ENCODE measurements at regions not wholly inside any gene's neighbourhood (a gene's known extent, or its start where the extent isn't known, plus 50 kb on each side); places are given as distances from the start of the nearest gene placed in this dataset.
"Not testable (repeated sequence)": the region's sequence is repeated elsewhere in the genome, so short reads cannot be mapped to it uniquely, and the experiment has no call there.

- DNase-seq (ENCODE audit: low read depth, low spot score): no peak
Measured at GRCh38 chr10:4638099-4638498, 187.9 kb upstream of the AKR1E2 start.

DNA sequence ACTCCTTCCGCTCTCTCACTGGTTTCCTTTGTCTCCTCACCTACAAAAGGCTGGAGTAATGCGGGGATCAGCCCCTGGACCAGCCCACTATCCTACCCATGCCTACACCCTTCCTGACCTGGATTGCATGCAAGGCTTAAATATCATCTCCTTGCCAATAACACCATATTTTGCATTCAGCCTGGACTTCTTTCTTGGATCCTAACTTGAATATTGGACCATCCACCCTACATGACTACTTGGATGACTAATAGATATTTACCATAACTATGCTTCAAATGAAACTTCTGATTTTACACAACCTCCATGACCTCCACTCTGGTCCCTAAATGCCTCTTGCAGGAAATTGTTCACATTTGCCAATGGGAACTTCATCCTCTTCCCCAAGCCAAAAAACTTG lies 188.3 kb upstream of the AKR1E2 start:
- DNase-seq (ENCODE audit: low read depth, low spot score): no peak

DNA sequence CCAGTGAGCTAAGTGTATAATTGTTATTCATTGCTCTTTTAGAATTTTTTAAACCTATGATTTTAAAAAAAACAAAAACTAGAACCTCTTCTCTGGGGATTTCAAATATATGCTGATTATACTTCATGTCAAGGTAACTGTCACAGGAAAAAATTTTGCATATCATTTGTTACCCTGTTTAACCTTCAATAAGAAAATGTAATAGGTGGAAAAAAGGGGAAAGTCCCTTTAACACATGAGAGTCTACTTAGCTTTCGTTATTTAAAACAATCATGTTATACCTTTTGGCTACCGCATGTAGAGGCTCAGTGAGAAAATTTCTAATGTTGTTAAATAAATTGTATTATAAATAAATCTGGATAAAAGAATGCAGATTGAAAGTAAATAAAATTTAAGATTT lies 190.1 kb upstream of the AKR1E2 start:
- DNase-seq (ENCODE audit: low read depth, low spot score): no peak

DNA sequence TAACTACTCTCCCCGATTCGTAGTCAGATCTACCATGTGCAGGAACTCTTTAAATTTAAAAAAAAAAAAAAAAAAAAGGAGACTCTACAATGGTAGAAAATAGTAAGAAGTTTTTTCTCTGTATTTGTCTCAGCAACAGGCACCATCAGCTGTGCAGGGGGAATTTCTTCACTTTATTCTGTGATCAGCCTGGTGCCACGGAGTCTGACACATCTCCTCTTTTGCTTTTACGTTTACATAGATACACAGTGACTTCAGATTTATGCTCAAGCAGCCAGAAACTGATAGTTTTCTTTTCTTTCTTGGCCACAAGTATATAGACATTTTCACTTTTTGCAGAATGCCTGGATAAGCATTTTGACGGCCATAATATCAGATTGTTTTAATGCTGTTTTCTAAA lies 190.6 kb upstream of the AKR1E2 start:
- DNase-seq (ENCODE audit: low read depth, low spot score): no peak

GRCh38 chr10:4633776-4634175 lies 192.2 kb upstream of the AKR1E2 start:
- no peak for DNase-seq (ENCODE audit: low read depth, low spot score)

- no peak for DNase-seq (ENCODE audit: low read depth, low spot score)
Measured at GRCh38 chr10:4633186-4633585, 192.8 kb upstream of the AKR1E2 start.

GRCh38 chr10:4632757-4633156 lies 193.2 kb upstream of the AKR1E2 start:
- DNase-seq (ENCODE audit: low read depth, low spot score): no peak

DNA sequence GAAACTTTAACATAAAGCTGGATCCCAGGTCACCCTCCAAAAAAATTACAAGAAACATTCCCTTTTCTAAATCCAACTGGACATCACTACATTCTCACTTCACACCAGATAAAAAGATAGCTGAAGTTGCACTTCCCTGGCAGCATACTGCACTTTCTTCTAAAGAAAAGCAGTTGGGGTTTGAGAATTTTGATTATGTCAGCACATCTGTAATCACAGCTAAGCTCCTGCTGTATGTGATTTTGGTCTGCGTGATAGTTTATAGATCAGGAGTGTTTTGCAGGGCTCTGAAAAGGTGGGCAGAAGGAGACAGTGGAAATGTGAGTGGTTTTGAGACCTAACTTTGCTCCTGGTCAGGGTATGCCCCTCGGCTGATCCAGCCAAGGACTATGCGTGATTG lies 199.1 kb upstream of the AKR1E2 start:
- DNase-seq (ENCODE audit: low read depth, low spot score): no peak

DNA sequence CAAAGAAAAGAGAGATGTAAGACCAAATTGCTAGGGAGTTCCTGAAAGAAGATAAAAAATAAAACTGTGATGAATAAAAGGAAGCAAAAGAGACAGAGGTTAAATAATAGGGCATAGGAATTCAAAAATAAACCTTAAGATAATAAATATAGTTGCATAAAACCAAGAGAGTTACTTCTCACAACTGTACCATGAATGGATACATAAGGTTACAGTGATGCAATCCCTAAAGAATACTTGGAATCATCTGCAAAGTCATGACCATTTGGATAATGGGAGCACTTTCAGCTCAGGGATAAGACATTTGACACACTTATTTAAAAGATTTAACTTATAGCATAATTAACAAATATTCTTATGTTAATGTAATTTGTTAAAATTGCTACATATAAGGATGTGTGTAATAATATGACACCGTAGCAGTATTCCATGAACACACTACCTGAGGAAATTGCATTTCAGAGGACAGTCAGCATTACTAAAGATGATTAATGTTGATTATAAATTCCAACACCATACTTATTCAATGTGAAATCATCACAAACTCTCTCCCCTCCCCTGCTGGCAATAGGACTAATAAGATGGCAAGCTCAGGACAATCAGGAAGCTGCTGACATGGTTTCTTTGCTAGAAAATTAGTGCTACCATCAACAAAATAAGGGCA lies 202.1 kb upstream of the AKR1E2 start:
- no peak for DNase-seq (ENCODE audit: low read depth, low spot score)

- no peak for DNase-seq (ENCODE audit: low read depth, low spot score)
Measured at GRCh38 chr10:4623200-4623599, 202.8 kb upstream of the AKR1E2 start.

GRCh38 chr10:4622384-4622783 lies 203.6 kb upstream of the AKR1E2 start:
- DNase-seq (ENCODE audit: low read depth, low spot score): no peak

GRCh38 chr10:4617589-4617988 lies 208.4 kb upstream of the AKR1E2 start:
- no peak for DNase-seq (ENCODE audit: low read depth, low spot score)

GRCh38 chr10:4615042-4615441 lies 211.0 kb upstream of the AKR1E2 start:
- no peak for DNase-seq (ENCODE audit: low read depth, low spot score)

GRCh38 chr10:4609251-4609650 lies 216.8 kb upstream of the AKR1E2 start:
- DNase-seq (ENCODE audit: low read depth, low spot score): no peak

DNA sequence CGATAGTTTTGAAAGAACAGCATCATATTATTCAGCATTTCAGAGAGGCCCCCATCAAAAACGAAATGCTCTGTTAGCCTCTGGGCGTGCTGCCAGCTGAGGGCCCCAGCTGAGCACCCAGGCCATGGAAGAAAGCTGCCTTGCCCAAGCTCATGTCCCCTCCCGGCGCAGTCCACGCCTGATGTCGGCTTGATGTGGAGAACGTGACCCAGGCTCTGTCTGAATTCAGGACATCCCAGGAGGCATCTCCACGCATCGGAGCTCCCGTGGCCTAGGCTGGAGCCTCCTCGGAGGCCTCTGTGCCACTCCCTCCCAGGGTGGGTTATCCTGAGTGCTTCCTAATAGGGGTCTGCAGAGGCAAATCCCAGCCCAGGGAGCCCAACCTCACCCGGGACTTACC lies 218.3 kb upstream of the AKR1E2 start:
- no peak for DNase-seq (ENCODE audit: low read depth, low spot score)

DNA sequence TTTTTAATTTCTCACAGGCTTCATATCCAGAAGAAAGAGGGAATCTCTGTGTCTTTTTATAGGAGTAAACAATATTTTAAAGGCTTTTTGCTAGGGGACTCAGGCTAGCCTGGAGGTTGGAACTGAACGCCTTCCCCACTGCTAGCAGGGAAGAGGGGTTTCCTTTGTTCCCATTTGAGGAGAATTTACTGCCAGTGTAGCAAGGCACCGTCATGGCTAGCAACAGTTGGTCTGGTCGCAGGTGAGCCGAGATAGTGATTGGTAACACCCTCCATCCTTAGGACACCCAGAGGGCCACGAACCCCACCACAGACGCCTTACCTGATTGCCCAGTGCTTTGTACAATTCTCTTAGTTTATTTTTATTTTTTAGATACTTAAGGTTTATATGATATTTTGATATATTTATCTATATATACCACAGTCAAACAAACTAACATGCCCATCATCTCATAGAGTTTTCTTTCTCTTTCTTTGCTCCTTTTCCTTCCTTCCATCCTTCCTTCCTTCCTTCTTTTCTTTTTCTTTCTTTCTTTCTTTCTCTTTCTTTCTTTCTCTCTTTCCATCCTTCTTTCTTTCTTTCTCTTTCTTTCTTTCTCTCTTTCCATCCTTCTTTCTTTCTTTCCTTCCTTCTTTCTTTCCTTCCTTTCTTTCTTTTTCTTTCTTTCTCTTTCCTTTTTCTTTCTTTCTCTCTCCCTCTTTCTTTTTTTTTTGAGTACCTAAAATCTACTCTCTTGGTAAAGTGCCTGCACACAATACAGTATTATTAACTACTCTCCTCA lies 219.0 kb upstream of the AKR1E2 start:
- no peak for DNase-seq (ENCODE audit: low read depth, low spot score)

- DNase-seq (ENCODE audit: low read depth, low spot score): no peak
Measured at GRCh38 chr10:4602764-4603491, 223.1 kb upstream of the AKR1E2 start.

DNA sequence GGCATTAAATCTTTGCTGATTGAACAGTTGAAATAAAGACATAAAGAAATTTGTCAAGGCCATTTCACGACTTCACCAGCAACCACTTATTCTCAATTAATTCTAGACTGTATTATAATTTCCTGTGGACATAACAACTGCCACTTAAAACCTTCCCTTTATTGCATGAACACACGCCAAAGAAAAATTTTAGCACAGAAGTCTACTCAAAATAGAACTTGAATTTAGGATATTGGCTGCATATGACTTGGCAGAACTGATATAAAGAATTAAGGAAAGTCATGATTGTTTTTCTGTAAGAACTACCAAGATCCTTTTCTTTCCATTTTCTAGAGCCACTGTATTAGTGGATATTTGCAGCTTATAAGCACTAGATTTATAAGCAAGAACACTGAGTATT lies 226.5 kb upstream of the AKR1E2 start:
- no peak for DNase-seq (ENCODE audit: low read depth, low spot score)

- DNase-seq (ENCODE audit: low read depth, low spot score): not testable (repeated sequence)
Measured at GRCh38 chr10:4597898-4598297, 228.1 kb upstream of the AKR1E2 start.

- no peak for DNase-seq (ENCODE audit: low read depth, low spot score)
Measured at GRCh38 chr10:4596951-4597350, 229.1 kb upstream of the AKR1E2 start.

- DNase-seq (ENCODE audit: low read depth, low spot score): no peak
Measured at GRCh38 chr10:4595719-4596319, 230.2 kb upstream of the AKR1E2 start.

DNA sequence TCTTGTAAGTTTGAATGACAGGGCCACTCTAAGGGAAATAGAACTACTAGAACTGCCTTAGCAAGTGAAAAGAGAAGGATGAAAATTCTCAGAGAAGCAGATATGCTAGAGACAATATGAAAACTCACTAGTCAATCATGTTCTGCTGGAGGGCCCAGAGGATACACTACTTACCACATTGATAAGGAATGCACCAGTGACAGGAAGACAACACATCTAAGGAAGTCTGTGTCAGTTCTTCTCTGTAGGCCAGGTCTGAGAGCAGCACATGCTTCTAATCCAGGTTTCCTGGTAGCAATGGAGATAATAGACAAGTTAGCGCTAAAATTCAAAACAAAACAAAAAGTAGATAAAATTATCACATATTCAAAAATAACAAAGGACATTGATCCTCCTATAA lies 235.2 kb upstream of the AKR1E2 start:
- no peak for DNase-seq (ENCODE audit: low read depth, low spot score)

Data from astrocyte of the hippocampus (primary cell).